ENCODE measurements at regions not wholly inside any gene's neighbourhood (a gene's known extent, or its start where the extent isn't known, plus 50 kb on each side); places are given as distances from the start of the nearest gene placed in this dataset.
"Not testable (repeated sequence)": the region's sequence is repeated elsewhere in the genome, so short reads cannot be mapped to it uniquely, and the experiment has no call there.

GRCh38 chr2:192809173-192809572, 614.4 kb upstream of the TMEFF2 start:
- no peak for DNase-seq

DNA sequence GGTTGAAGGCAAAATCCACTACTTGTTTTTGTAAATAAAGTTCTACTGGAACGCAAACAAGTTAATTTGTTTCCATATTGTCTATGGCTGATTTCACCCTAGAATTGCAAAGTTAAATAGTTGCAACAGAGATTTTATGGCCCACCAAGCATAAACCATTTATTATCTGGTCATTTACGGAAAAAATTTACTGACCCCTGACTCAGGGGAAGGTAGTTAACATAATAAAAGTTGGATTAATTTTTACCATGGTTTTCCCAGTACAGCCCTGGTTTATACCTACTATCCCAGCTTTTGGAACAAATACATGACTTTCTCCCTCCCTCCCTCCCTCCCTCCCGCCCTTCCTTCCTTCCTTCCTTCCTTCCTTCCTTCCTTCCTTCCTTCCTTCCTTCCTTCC, 588.9 kb upstream of the TMEFF2 start:
- no peak for DNase-seq

DNA sequence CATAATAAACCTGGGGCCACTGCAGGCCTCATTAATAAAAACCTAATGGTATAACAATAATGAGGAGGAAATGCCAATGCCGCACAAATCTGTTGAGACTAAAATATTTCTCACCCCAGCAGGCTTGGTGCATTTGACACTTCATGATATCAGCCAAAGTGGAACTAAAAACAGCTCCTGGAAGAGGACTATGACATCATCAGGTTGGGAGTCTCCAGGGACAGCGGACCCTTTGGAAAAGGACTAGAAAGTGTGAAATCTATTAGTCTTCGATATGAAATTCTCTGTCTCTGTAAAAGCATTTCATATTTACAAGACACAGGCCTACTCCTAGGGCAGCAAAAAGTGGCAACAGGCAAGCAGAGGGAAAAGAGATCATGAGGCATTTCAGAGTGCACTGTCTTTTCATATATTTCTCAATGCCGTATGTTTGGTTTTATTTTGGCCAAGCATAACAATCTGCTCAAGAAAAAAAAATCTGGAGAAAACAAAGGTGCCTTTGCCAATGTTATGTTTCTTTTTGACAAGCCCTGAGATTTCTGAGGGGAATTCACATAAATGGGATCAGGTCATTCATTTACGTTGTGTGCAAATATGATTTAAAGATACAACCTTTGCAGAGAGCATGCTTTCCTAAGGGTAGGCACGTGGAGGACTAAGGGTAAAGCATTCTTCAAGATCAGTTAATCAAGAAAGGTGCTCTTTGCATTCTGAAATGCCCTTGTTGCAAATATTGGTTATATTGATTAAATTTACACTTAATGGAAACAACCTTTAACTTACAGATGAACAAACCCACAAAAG, 580.9 kb upstream of the TMEFF2 start:
- no peak for DNase-seq

GRCh38 chr2:192775011-192775410, 580.3 kb upstream of the TMEFF2 start:
- DNase-seq: no peak

- DNase-seq: no peak
Measured at GRCh38 chr2:192773044-192773443, 578.3 kb upstream of the TMEFF2 start.

DNA sequence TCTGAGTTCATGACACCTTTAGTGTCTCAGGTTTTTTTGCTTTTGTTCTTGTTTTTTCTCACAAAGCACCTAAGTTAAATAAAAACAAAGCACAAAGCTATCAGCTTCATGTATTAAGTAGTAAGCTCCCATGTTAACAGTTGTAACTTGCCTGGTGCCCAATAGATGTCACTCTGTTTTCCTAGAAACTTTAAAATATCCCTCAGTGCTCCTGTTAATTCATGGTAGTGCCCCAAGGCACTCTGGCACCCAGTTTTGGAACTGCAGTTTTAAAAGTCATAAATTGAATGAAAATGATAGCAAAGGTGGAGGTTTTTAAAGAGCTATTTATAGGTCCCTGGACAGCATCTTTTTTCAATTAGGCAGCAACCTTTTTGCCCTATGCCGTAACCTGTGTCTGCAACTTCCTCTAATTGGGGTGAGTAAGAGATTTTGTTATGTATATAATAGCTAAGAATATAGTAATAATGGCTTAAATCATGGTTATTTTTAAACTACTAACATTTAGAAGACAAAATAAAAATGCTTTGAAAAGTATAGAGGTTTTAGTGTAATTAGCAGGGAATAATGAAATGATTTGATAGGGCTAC, 555.0 kb upstream of the TMEFF2 start:
- no peak for DNase-seq

DNA sequence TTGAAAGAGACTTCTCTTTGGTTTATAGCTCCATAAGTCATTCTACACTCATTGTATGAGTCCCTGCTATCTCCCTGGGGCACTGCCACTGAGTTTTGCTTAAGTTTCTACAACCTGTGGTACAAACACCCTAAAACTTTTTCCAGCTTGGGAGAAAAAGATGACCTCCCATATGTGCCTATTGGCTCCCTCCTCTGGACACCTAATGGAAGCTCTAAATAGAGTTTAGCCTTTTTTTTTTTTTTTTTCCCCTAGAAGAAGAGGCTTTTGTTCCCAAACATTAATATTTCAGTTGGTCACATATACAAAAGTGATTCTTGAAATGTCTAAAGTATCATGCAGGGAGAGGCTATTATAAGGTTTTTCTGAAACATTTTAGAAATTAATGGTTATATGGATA, 547.2 kb upstream of the TMEFF2 start:
- DNase-seq: no peak

DNA sequence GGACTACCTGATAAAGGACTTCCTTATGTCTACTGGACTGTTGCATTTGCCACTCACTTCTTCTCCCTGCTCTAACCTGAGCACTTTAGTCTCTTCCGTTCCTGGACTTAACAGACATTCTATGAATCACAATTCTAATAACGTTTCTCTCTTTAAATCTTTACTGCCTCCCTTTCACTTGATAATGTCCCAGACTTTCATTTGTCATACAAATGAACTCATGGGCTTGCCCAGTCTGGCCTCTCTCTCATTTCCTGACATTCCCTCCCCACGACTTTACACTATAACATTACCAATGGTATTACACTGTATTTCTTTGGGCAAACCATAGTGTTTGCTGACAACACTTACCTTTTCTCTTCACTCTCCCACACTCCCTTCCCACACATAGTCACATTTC, 540.7 kb upstream of the TMEFF2 start:
- no peak for DNase-seq

DNA sequence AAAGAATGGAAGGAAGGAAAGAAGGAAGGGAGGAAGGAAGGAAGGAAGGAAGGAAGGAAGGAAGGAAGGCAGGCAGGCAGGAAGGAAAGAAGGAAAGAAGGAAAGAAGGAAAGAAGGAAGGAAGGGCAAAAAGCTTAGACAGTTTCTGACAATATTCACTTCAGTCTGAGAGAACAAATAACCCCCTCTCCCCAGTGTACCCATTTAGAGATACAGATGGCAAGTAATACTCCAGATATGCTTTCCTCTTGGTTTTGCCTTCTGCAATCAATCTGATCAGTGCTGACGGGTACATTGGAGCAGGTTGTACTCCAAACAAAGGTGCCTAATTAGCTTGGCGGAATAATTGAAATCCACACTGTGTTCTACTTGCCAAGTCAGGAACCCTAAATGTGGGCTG, 534.6 kb upstream of the TMEFF2 start:
- DNase-seq: no peak

DNA sequence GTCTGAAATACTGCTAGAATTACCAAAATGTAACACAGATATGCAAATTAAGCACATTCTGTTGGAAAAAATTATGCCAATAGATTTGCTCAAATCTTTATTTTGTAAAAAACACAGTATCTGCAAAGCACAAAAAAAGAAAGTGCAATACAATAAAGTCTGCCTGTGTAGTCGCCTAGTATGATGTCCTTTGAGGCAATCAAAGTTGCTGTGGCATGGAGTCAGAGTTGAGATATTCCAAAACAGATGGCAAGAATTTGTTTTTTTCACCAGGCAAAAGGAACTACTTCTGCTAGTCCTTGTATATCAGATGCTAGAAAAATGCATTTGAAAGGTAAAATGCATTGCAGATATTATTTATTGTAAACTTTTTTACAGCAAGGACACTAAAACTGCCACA, 531.3 kb upstream of the TMEFF2 start:
- DNase-seq: no peak

- no peak for DNase-seq
Measured at GRCh38 chr2:192719629-192720028, 524.9 kb upstream of the TMEFF2 start.

GRCh38 chr2:192718340-192718739, 523.6 kb upstream of the TMEFF2 start:
- DNase-seq: no peak

DNA sequence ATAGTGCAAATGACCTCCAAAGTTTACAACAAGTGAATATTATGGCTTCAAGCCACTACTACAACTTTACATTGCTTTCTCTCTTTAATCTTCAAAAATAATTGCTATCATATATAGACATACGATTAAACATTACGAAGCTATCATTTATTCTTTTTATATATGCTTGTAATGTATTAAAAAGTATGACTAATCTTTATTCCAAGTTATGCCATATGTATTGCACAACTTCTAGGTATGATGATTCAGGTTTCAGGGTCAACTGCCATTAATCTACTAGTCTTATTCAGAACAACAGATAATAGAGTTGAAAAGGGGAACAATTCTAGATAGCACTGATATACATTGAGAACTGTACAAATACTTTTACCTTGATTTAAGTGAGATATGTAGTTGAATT, 506.2 kb upstream of the TMEFF2 start:
- DNase-seq: no peak

DNA sequence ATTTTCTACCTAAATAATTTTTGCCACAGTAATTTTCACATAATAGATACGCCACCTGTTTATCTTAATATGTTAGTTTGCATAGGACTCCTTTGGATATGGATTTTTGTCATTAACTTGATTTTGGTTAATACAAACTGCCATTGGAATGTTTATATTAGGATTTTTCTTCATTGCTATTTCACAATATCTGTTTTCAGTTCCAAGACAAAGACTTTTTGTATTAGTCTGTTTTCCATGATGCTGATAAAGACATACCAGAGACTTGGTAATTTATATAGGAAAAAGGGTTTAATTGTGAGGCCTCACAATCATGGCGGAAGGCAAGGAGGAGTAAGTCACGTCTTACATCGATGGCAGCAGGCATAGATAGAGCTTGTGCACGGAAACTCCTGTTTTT, 503.1 kb upstream of the TMEFF2 start:
- no peak for DNase-seq

- no peak for DNase-seq
Measured at GRCh38 chr2:192696857-192697256, 502.1 kb upstream of the TMEFF2 start.

GRCh38 chr2:192687015-192687414, 492.3 kb upstream of the TMEFF2 start:
- DNase-seq: no peak

DNA sequence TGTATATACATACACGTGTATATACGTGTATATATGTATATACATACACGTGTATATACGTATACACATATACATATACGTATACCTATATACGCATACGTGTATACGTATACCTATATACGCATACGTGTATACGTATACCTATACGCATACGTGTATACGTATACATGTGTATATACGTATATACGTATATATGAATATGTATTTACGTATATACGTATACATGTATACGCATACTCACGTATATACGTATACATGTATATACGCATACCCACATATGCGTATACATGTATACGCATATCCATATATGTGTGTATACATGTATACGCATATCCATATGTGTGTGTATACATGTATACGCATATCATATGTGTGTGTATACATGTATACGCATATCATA, 487.8 kb upstream of the TMEFF2 start:
- not testable (repeated sequence) for DNase-seq

GRCh38 chr2:192675681-192676080, 480.9 kb upstream of the TMEFF2 start:
- DNase-seq: no peak

DNA sequence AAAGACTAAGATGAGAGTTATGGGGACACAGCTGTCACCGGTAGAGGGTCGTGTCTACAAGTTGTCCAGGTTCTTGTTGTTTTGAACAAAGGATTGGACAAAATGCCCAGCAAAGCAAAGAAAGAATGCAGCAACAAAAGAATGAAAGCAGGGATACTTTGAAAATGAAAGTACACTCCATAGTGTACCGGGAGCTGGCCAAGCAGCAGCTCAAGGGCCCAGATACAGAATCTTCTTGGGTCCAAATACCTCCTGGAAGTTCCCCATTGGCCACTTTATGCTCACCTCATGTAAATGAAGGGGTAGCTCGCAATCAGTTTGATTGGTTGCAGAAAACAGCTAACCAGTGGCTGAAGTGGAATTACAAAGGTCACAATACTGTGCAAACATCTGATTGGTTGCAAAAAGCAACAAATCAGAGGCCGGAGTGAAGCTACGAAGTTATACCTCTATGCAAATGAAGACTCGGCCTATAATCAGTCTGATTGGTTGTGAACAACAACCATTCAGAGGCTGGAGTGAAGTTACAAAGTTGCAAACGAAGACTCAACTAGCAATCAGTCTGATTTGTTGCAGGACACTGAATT, 474.9 kb upstream of the TMEFF2 start:
- no peak for DNase-seq

GRCh38 chr2:192660555-192660954, 465.8 kb upstream of the TMEFF2 start:
- not testable (repeated sequence) for DNase-seq

GRCh38 chr2:192657362-192657761, 462.6 kb upstream of the TMEFF2 start:
- no peak for DNase-seq

DNA sequence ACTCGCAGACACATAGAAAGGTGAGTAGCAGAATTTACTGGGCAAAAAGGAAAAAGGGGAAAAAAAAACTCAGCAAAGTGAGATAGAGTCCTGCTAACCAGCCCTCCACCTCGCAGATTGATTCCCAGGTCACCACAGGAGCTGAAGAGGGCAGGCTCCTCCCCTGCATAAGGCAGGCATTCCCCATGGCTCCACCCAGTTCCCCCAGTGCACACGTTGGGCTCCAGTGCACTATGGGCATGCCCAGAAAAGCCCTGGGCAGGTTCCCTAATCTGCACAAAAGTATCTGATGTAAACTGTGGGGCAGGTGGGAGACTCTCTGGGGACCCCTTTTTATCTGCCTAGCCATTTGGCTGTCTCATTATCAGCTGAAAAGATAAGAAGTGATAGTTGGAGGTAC, 461.2 kb upstream of the TMEFF2 start:
- DNase-seq: no peak

GRCh38 chr2:192645811-192646598, 451.3 kb upstream of the TMEFF2 start:
- DNase-seq: no peak

DNA sequence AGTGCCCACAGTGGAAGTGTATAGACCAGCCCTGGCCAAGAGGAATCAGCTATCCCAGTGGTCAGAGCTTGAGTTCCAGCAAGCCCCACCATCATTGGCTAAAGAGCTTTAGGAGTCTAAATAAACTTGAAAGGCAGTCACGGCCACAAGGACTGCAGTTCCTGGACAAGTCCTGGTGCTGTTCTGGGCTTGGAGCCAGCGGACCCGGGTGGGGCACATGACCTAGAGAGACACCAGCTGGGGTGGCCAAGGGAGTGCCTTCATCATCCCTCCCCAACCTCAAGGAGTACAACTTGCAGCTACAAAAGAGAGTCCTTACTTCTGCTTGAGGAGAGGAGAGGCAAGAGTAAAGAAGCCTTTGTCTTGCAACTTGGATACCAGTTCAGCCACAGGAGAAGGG, 439.8 kb upstream of the TMEFF2 start:
- DNase-seq: no peak

Measured in DMS 273 treated with DMSO at 0.1 percent for 48 hours (cell line).